A673 (cell line): ENCODE measurements at regions not wholly inside any gene's neighbourhood (a gene's known extent, or its start where the extent isn't known, plus 50 kb on each side); places are given as distances from the start of the nearest gene placed in this dataset.
"Not testable (repeated sequence)": the region's sequence is repeated elsewhere in the genome, so short reads cannot be mapped to it uniquely, and the experiment has no call there.

ENCODE experiments used
- CTCF ChIP-seq: fragments of 300-800, 200-600 bp; sonication (generic); conservative IDR thresholded peaks from 2 replicates; pipeline ENCODE4 v1.5.1; 2017; ENCODE audit warnings: low read depth, mild to moderate bottlenecking, antibody characterized with exemption, low read length, moderate library complexity, mixed read lengths
- EZH2 ChIP-seq: fragments of 200-600 bp; sonication (generic); IDR thresholded peaks from 2 replicates; pipeline ENCODE4 v1.6.1; 2017; ENCODE audit warnings: borderline replicate concordance, low read depth, mild to moderate bottlenecking, mixed read lengths, antibody characterized with exemption, low read length; ENCODE audit not compliant: poor library complexity, severe bottlenecking

GRCh38 chr16:5212501-5212900 lies 114.9 kb upstream of the EEF2KMT start:
- TF ChIP-seq CTCF, EZH2: not testable (repeated sequence)
